ENCODE measurements at regions not wholly inside any gene's neighbourhood (a gene's known extent, or its start where the extent isn't known, plus 50 kb on each side); places are given as distances from the start of the nearest gene placed in this dataset.

DNA sequence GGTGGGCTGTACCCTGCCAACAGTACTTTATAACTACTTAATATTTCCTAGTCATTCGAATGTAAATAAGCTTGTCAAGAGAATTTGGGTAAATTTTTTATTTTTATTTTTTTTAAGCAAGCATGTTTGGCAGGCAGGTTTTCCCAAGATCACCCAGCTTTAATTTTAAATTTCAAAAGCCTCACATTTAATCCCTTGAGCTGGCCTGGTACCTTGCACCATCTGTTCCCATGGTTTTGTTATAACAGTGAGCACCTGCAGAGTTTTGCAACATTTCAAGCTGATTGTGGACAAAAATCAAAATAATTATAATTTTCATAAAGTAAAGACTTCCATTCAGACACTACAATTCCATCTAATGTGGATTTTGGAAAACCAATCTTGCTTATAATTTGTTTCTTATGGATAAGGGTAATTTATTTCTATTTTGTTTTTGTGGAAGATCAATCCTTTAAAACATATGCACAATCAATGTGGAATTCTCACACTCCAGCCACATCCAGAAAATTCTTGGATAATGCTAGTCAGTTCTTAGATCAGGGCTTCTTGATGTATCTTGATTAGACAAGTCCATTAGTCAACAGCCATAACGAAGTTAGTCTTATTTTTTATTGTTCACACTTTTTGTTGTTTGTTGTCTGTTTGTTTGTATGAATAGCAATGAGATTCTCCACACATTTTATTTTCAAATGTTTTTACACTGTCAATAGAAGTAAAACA, 689.3 kb downstream of the NR4A2 start:
- no peak overlapping the region for H3K4me3 ChIP-seq (ENCODE audit: low read depth, low read length)
- no peaks in the 10 kb centered on the region for H3K36me3 ChIP-seq (ENCODE audit: control insufficient read depth, insufficient read depth, low read length)
- TF ChIP-seq, protein P1, sequence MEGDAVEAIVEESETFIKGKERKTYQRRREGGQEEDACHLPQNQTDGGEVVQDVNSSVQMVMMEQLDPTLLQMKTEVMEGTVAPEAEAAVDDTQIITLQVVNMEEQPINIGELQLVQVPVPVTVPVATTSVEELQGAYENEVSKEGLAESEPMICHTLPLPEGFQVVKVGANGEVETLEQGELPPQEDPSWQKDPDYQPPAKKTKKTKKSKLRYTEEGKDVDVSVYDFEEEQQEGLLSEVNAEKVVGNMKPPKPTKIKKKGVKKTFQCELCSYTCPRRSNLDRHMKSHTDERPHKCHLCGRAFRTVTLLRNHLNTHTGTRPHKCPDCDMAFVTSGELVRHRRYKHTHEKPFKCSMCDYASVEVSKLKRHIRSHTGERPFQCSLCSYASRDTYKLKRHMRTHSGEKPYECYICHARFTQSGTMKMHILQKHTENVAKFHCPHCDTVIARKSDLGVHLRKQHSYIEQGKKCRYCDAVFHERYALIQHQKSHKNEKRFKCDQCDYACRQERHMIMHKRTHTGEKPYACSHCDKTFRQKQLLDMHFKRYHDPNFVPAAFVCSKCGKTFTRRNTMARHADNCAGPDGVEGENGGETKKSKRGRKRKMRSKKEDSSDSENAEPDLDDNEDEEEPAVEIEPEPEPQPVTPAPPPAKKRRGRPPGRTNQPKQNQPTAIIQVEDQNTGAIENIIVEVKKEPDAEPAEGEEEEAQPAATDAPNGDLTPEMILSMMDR (IDR thresholded peaks at IDR 0.05; ENCODE audit: insufficient read depth, low read length, poor library complexity, severe bottlenecking) = no peak
- no peaks in the 10 kb centered on the region for H3K27me3 ChIP-seq (ENCODE audit: control insufficient read depth, insufficient read depth, low read length)
- DNase-seq (ENCODE audit: low read depth) = no peak

DNA sequence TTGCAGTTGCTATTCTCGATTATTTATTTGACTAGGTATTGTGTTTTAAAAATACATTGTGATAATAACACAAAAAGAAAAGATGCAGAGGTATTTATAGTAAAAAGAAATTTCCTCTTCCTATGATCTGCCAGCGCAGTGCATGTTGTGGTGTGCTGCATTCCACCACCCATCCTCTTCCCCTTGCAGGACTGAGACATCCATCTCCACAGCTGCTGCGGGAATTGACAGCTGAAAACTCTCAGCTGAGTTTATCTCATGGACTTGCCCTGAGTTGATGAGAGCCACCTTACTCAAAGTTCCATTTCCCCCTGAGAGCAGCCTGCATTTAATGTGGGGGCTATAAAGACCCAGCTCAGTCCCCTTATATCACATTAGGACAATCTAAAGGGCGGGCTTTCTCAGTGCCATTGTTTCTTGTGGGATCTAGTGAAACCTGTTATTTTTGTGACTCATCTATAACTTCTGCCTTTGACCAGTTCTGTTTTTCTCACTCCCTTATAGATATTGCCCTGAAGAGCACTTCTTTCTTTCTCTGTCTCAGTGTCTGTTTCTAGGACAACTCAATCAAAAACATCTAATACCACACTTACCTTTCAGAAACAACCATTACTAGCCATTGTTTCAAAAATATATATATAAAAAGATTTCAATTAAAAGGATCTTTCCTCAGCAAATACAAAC, 698.5 kb downstream of the NR4A2 start:
- Histone ChIP-seq H3K4me3 (ENCODE audit: low read depth, low read length) (no peak overlapping the region), H3K27me3 (ENCODE audit: control insufficient read depth, insufficient read depth, low read length) (no peaks in the 10 kb centered on the region), H3K36me3 (ENCODE audit: control insufficient read depth, insufficient read depth, low read length) (no peaks in the 10 kb centered on the region)
- no peak for DNase-seq (ENCODE audit: low read depth)
- TF ChIP-seq, protein P1 (IDR thresholded peaks at IDR 0.05; ENCODE audit: insufficient read depth, low read length, poor library complexity, severe bottlenecking) = no peak

DNA sequence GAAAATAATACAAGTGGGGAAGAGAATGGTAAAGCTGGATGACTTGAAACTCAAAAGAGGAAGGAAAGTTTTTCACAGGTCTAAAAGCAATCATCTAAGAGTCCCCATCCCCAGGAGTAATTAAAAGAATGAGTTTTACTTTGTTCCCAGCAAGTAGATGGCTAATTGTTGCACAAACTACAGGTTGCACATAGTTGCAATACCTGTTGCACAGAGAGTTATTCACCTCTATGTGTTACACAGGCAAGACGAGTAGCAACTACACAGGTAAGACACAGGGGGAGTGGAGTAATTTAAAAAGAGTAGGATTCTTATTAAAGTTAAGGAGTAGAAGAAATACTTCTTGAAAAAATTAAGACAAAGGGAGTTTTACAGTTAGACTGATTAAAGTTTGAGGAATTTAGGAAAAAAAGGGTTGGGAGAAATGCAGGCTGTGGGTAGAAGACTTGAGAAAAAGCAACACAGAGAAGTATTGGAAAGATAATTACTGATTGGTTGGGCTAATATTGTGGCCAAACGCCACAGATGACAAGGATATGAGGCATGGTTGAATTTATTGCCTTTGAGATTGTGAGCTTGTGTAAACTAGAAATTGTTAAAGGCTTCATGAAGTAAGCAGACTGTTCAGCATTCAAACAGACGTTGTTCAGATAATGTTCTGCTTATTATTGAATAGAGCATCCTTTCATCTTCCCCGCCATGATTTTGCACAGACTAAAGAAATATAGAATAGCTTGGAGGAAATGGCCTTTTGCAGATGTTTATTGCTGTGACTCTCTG, 699.3 kb downstream of the NR4A2 start:
- no peak for DNase-seq (ENCODE audit: low read depth)
- no peaks in the 10 kb centered on the region for H3K27me3 ChIP-seq (ENCODE audit: control insufficient read depth, insufficient read depth, low read length)
- H3K36me3 ChIP-seq (ENCODE audit: control insufficient read depth, insufficient read depth, low read length) = no peaks in the 10 kb centered on the region
- no peak overlapping the region for H3K4me3 ChIP-seq (ENCODE audit: low read depth, low read length)
- TF ChIP-seq, protein P1 (IDR thresholded peaks at IDR 0.05; ENCODE audit: insufficient read depth, low read length, poor library complexity, severe bottlenecking) = no peak

GRCh38 chr2:155630760-155631159, 701.8 kb downstream of the NR4A2 start:
- H3K36me3 ChIP-seq (ENCODE audit: control insufficient read depth, insufficient read depth, low read length) = no peaks in the 10 kb centered on the region
- no peak overlapping the region for H3K4me3 ChIP-seq (ENCODE audit: low read depth, low read length)
- TF ChIP-seq, protein P1 (IDR thresholded peaks at IDR 0.05; ENCODE audit: insufficient read depth, low read length, poor library complexity, severe bottlenecking) = no peak

GRCh38 chr2:155622443-155622842, 710.1 kb downstream of the NR4A2 start:
- TF ChIP-seq, protein P1 (IDR thresholded peaks at IDR 0.05; ENCODE audit: insufficient read depth, low read length, poor library complexity, severe bottlenecking) = no peak

More at GRCh38 chr2:155630760-155631159, 701.8 kb downstream of the NR4A2 start:
- DNase-seq (ENCODE audit: low read depth) = no peak
- no peaks in the 10 kb centered on the region for H3K27me3 ChIP-seq (ENCODE audit: control insufficient read depth, insufficient read depth, low read length)

More at GRCh38 chr2:155622443-155622842, 710.1 kb downstream of the NR4A2 start:
- no peaks in the 10 kb centered on the region for H3K27me3 ChIP-seq (ENCODE audit: control insufficient read depth, insufficient read depth, low read length)
- DNase-seq (ENCODE audit: low read depth) = no peak
- H3K4me3 ChIP-seq (ENCODE audit: low read depth, low read length) = no peak overlapping the region
- H3K36me3 ChIP-seq (ENCODE audit: control insufficient read depth, insufficient read depth, low read length) = no peaks in the 10 kb centered on the region
